ENCODE measurements at regions not wholly inside any gene's neighbourhood (a gene's known extent, or its start where the extent isn't known, plus 50 kb on each side); places are given as distances from the start of the nearest gene placed in this dataset.

- TF ChIP-seq, protein P1, sequence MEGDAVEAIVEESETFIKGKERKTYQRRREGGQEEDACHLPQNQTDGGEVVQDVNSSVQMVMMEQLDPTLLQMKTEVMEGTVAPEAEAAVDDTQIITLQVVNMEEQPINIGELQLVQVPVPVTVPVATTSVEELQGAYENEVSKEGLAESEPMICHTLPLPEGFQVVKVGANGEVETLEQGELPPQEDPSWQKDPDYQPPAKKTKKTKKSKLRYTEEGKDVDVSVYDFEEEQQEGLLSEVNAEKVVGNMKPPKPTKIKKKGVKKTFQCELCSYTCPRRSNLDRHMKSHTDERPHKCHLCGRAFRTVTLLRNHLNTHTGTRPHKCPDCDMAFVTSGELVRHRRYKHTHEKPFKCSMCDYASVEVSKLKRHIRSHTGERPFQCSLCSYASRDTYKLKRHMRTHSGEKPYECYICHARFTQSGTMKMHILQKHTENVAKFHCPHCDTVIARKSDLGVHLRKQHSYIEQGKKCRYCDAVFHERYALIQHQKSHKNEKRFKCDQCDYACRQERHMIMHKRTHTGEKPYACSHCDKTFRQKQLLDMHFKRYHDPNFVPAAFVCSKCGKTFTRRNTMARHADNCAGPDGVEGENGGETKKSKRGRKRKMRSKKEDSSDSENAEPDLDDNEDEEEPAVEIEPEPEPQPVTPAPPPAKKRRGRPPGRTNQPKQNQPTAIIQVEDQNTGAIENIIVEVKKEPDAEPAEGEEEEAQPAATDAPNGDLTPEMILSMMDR (IDR thresholded peaks at IDR 0.05; ENCODE audit: insufficient read depth, low read length, poor library complexity, severe bottlenecking): no peak
- no peak for DNase-seq (ENCODE audit: low read depth)
- H3K36me3 ChIP-seq (ENCODE audit: control insufficient read depth, insufficient read depth, low read length): no peaks in the 10 kb centered on the region
- H3K4me3 ChIP-seq (ENCODE audit: low read depth, low read length): no peak overlapping the region
- H3K27me3 ChIP-seq (ENCODE audit: control insufficient read depth, insufficient read depth, low read length): no peaks in the 10 kb centered on the region
These were observed 301.8 kb upstream of the PDZRN3 start for GRCh38 chr3:73926360-73927202.

- TF ChIP-seq, protein P1 (IDR thresholded peaks at IDR 0.05; ENCODE audit: insufficient read depth, low read length, poor library complexity, severe bottlenecking): no peak
- Histone ChIP-seq H3K27me3 (ENCODE audit: control insufficient read depth, insufficient read depth, low read length) (no peaks in the 10 kb centered on the region), H3K36me3 (ENCODE audit: control insufficient read depth, insufficient read depth, low read length) (no peaks in the 10 kb centered on the region), H3K4me3 (ENCODE audit: low read depth, low read length) (no peak overlapping the region)
- DNase-seq (ENCODE audit: low read depth): no peak
These were observed 300.3 kb upstream of the PDZRN3 start for GRCh38 chr3:73925011-73925410.

DNA sequence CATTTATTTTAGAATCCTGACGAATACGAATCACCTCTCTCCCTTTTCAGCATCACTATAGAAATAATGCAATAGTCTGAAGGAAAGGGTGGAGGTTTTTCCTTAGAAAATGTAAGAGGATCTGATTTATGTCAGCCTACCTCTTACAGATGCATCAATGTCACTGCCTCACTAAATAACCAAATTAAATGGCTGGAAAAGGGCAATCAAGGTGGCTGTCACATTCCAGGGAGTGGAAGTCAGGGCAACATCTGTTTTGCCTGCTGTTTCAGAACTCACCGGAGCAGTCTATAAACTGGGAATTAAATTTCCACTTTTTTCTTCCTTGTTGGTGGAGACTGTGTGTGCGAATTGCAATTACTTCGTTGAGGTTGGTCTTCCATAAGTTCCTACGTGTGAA lies 299.3 kb upstream of the PDZRN3 start:
- Histone ChIP-seq H3K36me3 (ENCODE audit: control insufficient read depth, insufficient read depth, low read length) (no peaks in the 10 kb centered on the region), H3K4me3 (ENCODE audit: low read depth, low read length) (no peak overlapping the region), H3K27me3 (ENCODE audit: control insufficient read depth, insufficient read depth, low read length) (no peaks in the 10 kb centered on the region)
- DNase-seq (ENCODE audit: low read depth): no peak
- TF ChIP-seq, protein P1 (IDR thresholded peaks at IDR 0.05; ENCODE audit: insufficient read depth, low read length, poor library complexity, severe bottlenecking): no peak

DNA sequence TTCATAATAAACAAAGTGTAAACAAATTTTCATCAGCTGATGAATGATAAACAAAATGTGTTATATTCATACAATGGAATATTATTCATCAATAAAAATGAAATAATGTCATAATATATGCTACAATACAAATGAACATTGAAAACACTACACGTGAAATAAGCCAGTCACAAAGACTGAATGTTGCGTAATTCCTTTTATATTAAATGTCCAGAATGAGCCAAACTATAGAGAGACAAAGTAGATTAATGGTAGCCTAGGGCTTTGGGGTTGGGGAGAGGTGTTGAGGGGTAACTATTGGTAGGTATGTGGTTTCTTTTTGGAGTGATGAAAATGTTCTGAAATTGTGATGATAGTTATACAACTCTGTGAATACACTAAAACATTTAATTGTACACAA lies 292.9 kb upstream of the PDZRN3 start:
- no peaks in the 10 kb centered on the region for H3K36me3 ChIP-seq (ENCODE audit: control insufficient read depth, insufficient read depth, low read length)
- no peak for DNase-seq (ENCODE audit: low read depth)

DNA sequence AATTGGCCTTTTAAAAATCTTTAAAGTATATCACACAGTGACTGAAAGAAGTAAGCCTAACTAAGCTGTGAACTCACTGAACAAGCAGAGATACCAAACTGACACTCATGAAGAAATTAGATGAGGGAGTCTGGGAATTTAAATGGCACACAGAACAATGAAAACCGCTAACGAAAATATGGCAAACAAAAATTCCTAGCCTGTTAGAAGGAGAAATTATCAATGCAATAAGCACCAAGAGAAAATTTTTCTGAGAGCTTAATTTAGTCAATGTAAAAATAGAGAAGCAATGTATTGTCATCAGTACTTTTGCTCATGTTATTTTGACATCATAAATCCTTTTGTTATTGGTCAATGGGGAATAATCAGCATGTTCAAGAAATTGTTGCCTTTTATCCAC lies 291.1 kb upstream of the PDZRN3 start:
- no peaks in the 10 kb centered on the region for H3K36me3 ChIP-seq (ENCODE audit: control insufficient read depth, insufficient read depth, low read length)
- no peaks in the 10 kb centered on the region for H3K27me3 ChIP-seq (ENCODE audit: control insufficient read depth, insufficient read depth, low read length)
- DNase-seq (ENCODE audit: low read depth): no peak
- TF ChIP-seq, protein P1 (IDR thresholded peaks at IDR 0.05; ENCODE audit: insufficient read depth, low read length, poor library complexity, severe bottlenecking): no peak
- no peak overlapping the region for H3K4me3 ChIP-seq (ENCODE audit: low read depth, low read length)

More for the DNA sequence above, 292.9 kb upstream of the PDZRN3 start:
- Histone ChIP-seq H3K27me3 (ENCODE audit: control insufficient read depth, insufficient read depth, low read length) (no peaks in the 10 kb centered on the region), H3K4me3 (ENCODE audit: low read depth, low read length) (no peak overlapping the region)
- TF ChIP-seq, protein P1 (IDR thresholded peaks at IDR 0.05; ENCODE audit: insufficient read depth, low read length, poor library complexity, severe bottlenecking): no peak

GRCh38 chr3:73908218-73908617 lies 283.5 kb upstream of the PDZRN3 start:
- DNase-seq (ENCODE audit: low read depth): no peak
- Histone ChIP-seq H3K27me3 (ENCODE audit: control insufficient read depth, insufficient read depth, low read length) (no peaks in the 10 kb centered on the region), H3K36me3 (ENCODE audit: control insufficient read depth, insufficient read depth, low read length) (no peaks in the 10 kb centered on the region), H3K4me3 (ENCODE audit: low read depth, low read length) (no peak overlapping the region)
- TF ChIP-seq, protein P1 (IDR thresholded peaks at IDR 0.05; ENCODE audit: insufficient read depth, low read length, poor library complexity, severe bottlenecking): no peak

All from kidney epithelial cell (primary cell).